ENCODE measurements at regions not wholly inside any gene's neighbourhood (a gene's known extent, or its start where the extent isn't known, plus 50 kb on each side); places are given as distances from the start of the nearest gene placed in this dataset.

DNA sequence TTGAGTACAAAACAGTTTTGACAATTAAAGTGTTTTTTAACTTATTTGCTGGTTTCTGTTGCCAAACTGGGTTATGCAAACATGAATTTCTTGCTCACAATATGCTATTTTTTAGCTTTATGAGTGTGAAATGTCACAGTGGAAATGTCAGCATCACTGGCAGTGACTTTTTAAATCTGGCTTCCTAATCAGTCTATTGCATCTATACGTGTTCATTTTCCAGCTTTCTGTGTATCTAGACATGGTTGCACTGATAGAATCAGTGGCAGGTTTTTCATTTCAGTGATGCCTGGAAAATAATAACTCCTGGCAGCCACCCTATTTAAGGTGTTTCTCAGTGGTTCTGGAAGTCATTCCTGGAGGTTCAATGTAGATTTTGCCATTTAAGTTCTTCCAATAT lies 146.7 kb downstream of the SLITRK6 start:
- no peak for TF ChIP-seq POLR2A (IDR thresholded peaks at IDR 0.05; ENCODE audit: low read depth, low read length)
- TF ChIP-seq POLR2AphosphoS5 (IDR thresholded peaks at IDR 0.05; ENCODE audit: low read depth, low read length), result no peak
- no peak for TF ChIP-seq TAF1 (IDR thresholded peaks at IDR 0.05; ENCODE audit: borderline replicate concordance, low read depth, low read length)
